K562 (cell line): ENCODE measurements at regions not wholly inside any gene's neighbourhood (a gene's known extent, or its start where the extent isn't known, plus 50 kb on each side); places are given as distances from the start of the nearest gene placed in this dataset.

Source experiments
- ATAC-seq: fragments of 200-7000 bp; cut with Tn5 transposase; 3 replicates; pipeline ENCODE4 v1.9.1; 2020; ENCODE audit warnings: moderate library complexity
- BruUV-seq: library from RNA; stranded (reverse); fragments of 400-500 nt; replicated peaks from 2 replicates; lab custom pipeline; 2021; lab: Mats Ljungman, UMichigan
- CTCF ChIA-PET: fragments of 300-600 bp; formaldehyde crosslinking; extraction: SDS; loops from one replicate; lab custom pipeline; 2021; ENCODE audit warnings: low intra/inter-chr PET ratio; lab: Yijun Ruan, JAX
- POLR2A ChIA-PET: fragments of 300-600, 350-650 bp; sonication (Branson Sonifier 250); formaldehyde crosslinking; extraction: SDS; loops from one replicate; lab custom pipeline; 2021; ENCODE audit warnings: antibody characterized with exemption, inconsistent platforms; lab: Yijun Ruan, JAX
- DNase-seq, 4 experiments: peaks; one replicate each; pipeline versions ENCODE4 v3.0.0 to v3.0.0-alpha.2; 2011 to 2018; ENCODE audit warnings: low spot score in 3 of 4, mixed read lengths in 3 of 4; ENCODE audit errors: extremely low read depth in 1 of 4
- FAIRE-seq: peaks from 2 replicates; lab custom pipeline; 2011; peaks lifted over from hg19 to GRCh38; lab: Jason Lieb, UNC
- H2AFZ ChIP-seq: 2 replicates; pipeline ENCODE4 v1.6.0; 2011; ENCODE audit warnings: low read depth, low read length, control low read depth, inconsistent platforms
- H3K27ac ChIP-seq: fragments of 200-600 bp; 3 replicates; pipeline ENCODE4 v1.8.0; 2011; ENCODE audit warnings: low read depth, mild to moderate bottlenecking, control low read depth, inconsistent platforms, low read length, moderate library complexity, mixed read lengths; ENCODE audit errors: extremely low read depth
- H3K27me3 ChIP-seq, 2 experiments: fragments of 300-600 bp in 1 of 2; 2 replicates in 1 of 2; 3 replicates in 1 of 2; pipeline versions ENCODE4 v1.6.0 to v1.8.0; 2011; ENCODE audit warnings: inconsistent platforms in 2 of 2, low read length in 2 of 2, mild to moderate bottlenecking in 1 of 2, mixed read lengths in 1 of 2, moderate library complexity in 1 of 2; ENCODE audit not compliant: control insufficient read depth in 2 of 2, insufficient read depth in 2 of 2
- H3K36me3 ChIP-seq: fragments of 300-600 bp; 3 replicates; pipeline ENCODE4 v1.8.0; 2011; ENCODE audit warnings: mild to moderate bottlenecking, low read length, inconsistent platforms; ENCODE audit not compliant: control insufficient read depth, insufficient read depth
- H3K4me1 ChIP-seq, 2 experiments: fragments of 200-600 bp in 1 of 2; replicated peaks in 1 of 2; 2 replicates in 1 of 2; 3 replicates in 1 of 2; pipeline versions ENCODE4 v1.5.1 to v1.8.0; 2011; ENCODE audit warnings: inconsistent platforms in 2 of 2, low read length in 2 of 2, mild to moderate bottlenecking in 1 of 2, mixed read lengths in 1 of 2, moderate library complexity in 1 of 2; ENCODE audit not compliant: control insufficient read depth in 2 of 2, insufficient read depth in 2 of 2
- H3K4me2 ChIP-seq: 2 replicates; pipeline ENCODE4 v1.6.1; 2011; ENCODE audit warnings: low read length, control low read depth, inconsistent platforms, mixed read lengths; ENCODE audit not compliant: insufficient read depth
- H3K4me3 ChIP-seq: fragments of 200-600 bp; sonication (generic), shearing (Covaris generic); 2 replicates; pipeline ENCODE4 v1.5.1; 2016; ENCODE audit warnings: control low read depth, inconsistent platforms
- H3K79me2 ChIP-seq: fragments of 200-600 bp; 3 replicates; pipeline ENCODE4 v1.8.0; 2011; ENCODE audit warnings: low read length, inconsistent platforms; ENCODE audit not compliant: control insufficient read depth, insufficient read depth
- H3K9ac ChIP-seq, 2 experiments: 2 replicates each; pipeline versions ENCODE4 v1.6.0 to v1.6.1; 2011; ENCODE audit warnings: low read depth in 2 of 2, low read length in 2 of 2, control low read depth in 1 of 2, inconsistent platforms in 1 of 2, mild to moderate bottlenecking in 1 of 2, mixed read lengths in 1 of 2; ENCODE audit not compliant: insufficient read depth in 1 of 2
- H3K9me1 ChIP-seq: one replicate; pipeline ENCODE4 v1.6.0; 2011; ENCODE audit warnings: inconsistent platforms, mild to moderate bottlenecking, low read length, moderate library complexity; ENCODE audit not compliant: control insufficient read depth, insufficient read depth
- H3K9me3 ChIP-seq: replicated peaks from 2 replicates; pipeline ENCODE4 v1.5.1; 2011; ENCODE audit warnings: low read depth, low read length, inconsistent platforms; ENCODE audit not compliant: control insufficient read depth, insufficient read depth
- H4K20me1 ChIP-seq: replicated peaks from 2 replicates; pipeline ENCODE4 v1.6.1; 2011; ENCODE audit warnings: low read length, inconsistent platforms, mixed read lengths; ENCODE audit not compliant: control insufficient read depth, insufficient read depth
- ARID2 ChIP-seq: fragments of 450-650 bp; IDR thresholded peaks from 2 replicates; pipeline ENCODE4 v1.6.1; 2017; ENCODE audit warnings: antibody characterized with exemption, mild to moderate bottlenecking
- BRD4 ChIP-seq: fragments of 200-600 bp; sonication (generic); IDR thresholded peaks from 2 replicates; pipeline ENCODE4 v1.6.1; 2017; ENCODE audit warnings: inconsistent platforms
- FOSL1 ChIP-seq: fragments of 200-800 bp; sonication (Bioruptor generic); conservative IDR thresholded peaks from 2 replicates; pipeline ENCODE4 v1.6.1; 2016; ENCODE audit warnings: missing genetic modification characterization, missing compliant biosample characterization
- GABPB2 ChIP-seq: fragments of 250-450 bp; sonication (Bioruptor Pico); conservative IDR thresholded peaks from 2 replicates; pipeline ENCODE4 v1.5.1; 2021; ENCODE audit warnings: mild to moderate bottlenecking
- ILK ChIP-seq: fragments of 450-650 bp; IDR thresholded peaks from 2 replicates; pipeline ENCODE4 v1.6.1; 2016; ENCODE audit warnings: missing genetic modification characterization, low read depth, mild to moderate bottlenecking, missing compliant biosample characterization, moderate library complexity, borderline replicate concordance
- JUND ChIP-seq, 2 experiments: IDR thresholded peaks; 2 replicates in 1 of 2; 3 replicates in 1 of 2; pipeline ENCODE4 v1.6.1; 2011; ENCODE audit warnings: borderline replicate concordance in 2 of 2, low read depth in 2 of 2, low read length in 2 of 2, improper control_type of control experiment in 1 of 2, missing biosample characterization in 1 of 2, missing genetic modification characterization in 1 of 2, missing genetic modification reagents in 1 of 2
- MAFF ChIP-seq: IDR thresholded peaks from 2 replicates; pipeline ENCODE4 v1.6.1; 2012; ENCODE audit warnings: low read length, improper control_type of control experiment
- MEIS2 ChIP-seq: fragments of 450-650 bp; IDR thresholded peaks from 2 replicates; pipeline ENCODE4 v1.6.1; 2014; ENCODE audit warnings: mild to moderate bottlenecking; ENCODE audit not compliant: partially characterized antibody
- PBX2 ChIP-seq, 2 experiments: IDR thresholded peaks in 1 of 2; conservative IDR thresholded peaks in 1 of 2; 2 replicates each; pipeline ENCODE4 v1.6.1; 2016; ENCODE audit warnings: low read depth in 2 of 2, mild to moderate bottlenecking in 1 of 2, missing compliant biosample characterization in 1 of 2, missing genetic modification characterization in 1 of 2, moderate library complexity in 1 of 2
- PHB2 ChIP-seq: fragments of 450-650 bp; IDR thresholded peaks from 2 replicates; pipeline ENCODE4 v1.6.1; 2017; ENCODE audit warnings: low read depth
- RCOR1 ChIP-seq, 2 experiments: IDR thresholded peaks; 2 replicates each; pipeline ENCODE4 v1.6.1; 2012; ENCODE audit warnings: low read depth in 2 of 2, low read length in 2 of 2, borderline replicate concordance in 1 of 2, improper control_type of control experiment in 1 of 2
- RFX1 ChIP-seq: fragments of 450-650 bp; IDR thresholded peaks from 2 replicates; pipeline ENCODE4 v1.6.1; 2016; ENCODE audit warnings: mild to moderate bottlenecking, moderate library complexity
- RUNX1 ChIP-seq: sonication (generic); IDR thresholded peaks from 2 replicates; pipeline ENCODE4 v1.6.1; 2016; ENCODE audit warnings: antibody characterized with exemption, low read depth
- SLC30A9 ChIP-seq: fragments of 250-450 bp; sonication (Bioruptor Pico); IDR thresholded peaks from 2 replicates; pipeline ENCODE4 v1.8.0; 2022; ENCODE audit warnings: mild to moderate bottlenecking, moderate library complexity
- SNIP1 ChIP-seq: fragments of 450-650 bp; IDR thresholded peaks from 2 replicates; pipeline ENCODE4 v1.7.1; 2017; ENCODE audit warnings: low read depth, mild to moderate bottlenecking
- SPI1 ChIP-seq: IDR thresholded peaks from 2 replicates; pipeline ENCODE4 v1.6.1; 2011; ENCODE audit warnings: low read depth, low read length, control low read depth, borderline replicate concordance
- TSHZ1 ChIP-seq: fragments of 250-450 bp; sonication (Bioruptor Pico); IDR thresholded peaks from 2 replicates; pipeline ENCODE4 v1.4.0; 2020; ENCODE audit warnings: mild to moderate bottlenecking, moderate library complexity
- ZNF764 ChIP-seq: fragments of 250-450 bp; sonication (Bioruptor Pico); IDR thresholded peaks from 2 replicates; pipeline ENCODE4 v1.4.0; 2020; ENCODE audit warnings: low read depth, mild to moderate bottlenecking, moderate library complexity
- WGBS: fragments of 100-300 bp; shearing (Covaris generic); methylation state at CpG from one replicate; pipeline ENCODE4 v1.1.6; 2016; ENCODE audit warnings: low coverage, mixed read lengths; ENCODE audit not compliant: insufficient coverage; ENCODE audit errors: missing lambda C conversion rate; 5-methylcytosine and 5-hydroxymethylcytosine counted together
- in situ Hi-C: fragments of 300-500 bp; cut with MboI; formaldehyde crosslinking; loops from 4 replicates; pipeline ENCODE4 v1.15.0; 2018; ENCODE audit warnings: inconsistent platforms, mixed read lengths
- intact Hi-C: fragments of 100-400 bp; cut with micrococcal nuclease; formaldehyde crosslinking; loops from 2 replicates; pipeline ENCODE4 v1.14.2; 2022

GRCh38 chr6:14589175-14589574 is 471.6 kb downstream of the CD83 start:
- no TSS peak for BruUV-seq
- Histone ChIP-seq H3K27ac (no peak overlapping the region), H3K27me3 (no peaks in the 10 kb centered on the region), H4K20me1 (no peaks in the 10 kb centered on the region), H3K9ac (no peak overlapping the region), H3K4me3 (no peak overlapping the region), H3K36me3 (no peaks in the 10 kb centered on the region), H3K4me1 (peaks cover 0 to 7% of the 10 kb centered on the region in 2 experiments; a peak in 1 of 5 replicates), H3K4me2 (peak overlapping the region; percentile 6; the same call in 1 of the 2 replicates), H3K9me3 (no peaks in the 10 kb centered on the region), H3K9me1 (no peaks in the 10 kb centered on the region), H3K79me2 (no peaks in the 10 kb centered on the region), H2AFZ (no peak overlapping the region)
- FAIRE-seq (no peak), DNase-seq (peak in 1 of 4 experiments; percentile 10), ATAC-seq (no peak)
- CTCF ChIA-PET, result no interaction called here
- intact Hi-C loops, result no loop called here
- in situ Hi-C loops, result no loop called here
- POLR2A ChIA-PET, result interaction anchor here (0.5 to 1.2 kb wide), 4 partner anchors 10 to 295 kb away, joined by 3 to 4 read pairs (median 3); no protein-coding TSS in a partner anchor
- WGBS, result 6% methylated on average over 6 of the region's 6 CpGs
- TF ChIP-seq SPI1, result no peak
- no peak for TF ChIP-seq RUNX1
- no peak for TF ChIP-seq FOSL1 (tag)
- TF ChIP-seq ZNF764 (CRISPR knock-in tag), result no peak
- no peak for TF ChIP-seq PBX2 (CRISPR knock-in tag; IDR thresholded peaks at IDR 0.05; ENCODE audit: low read depth)
- TF ChIP-seq PBX2 (tag; conservative IDR thresholded peaks at IDR 0.05; ENCODE audit: low read depth), result peak; percentile 73; the same call in 1 of the 2 replicates
- no peak for TF ChIP-seq SNIP1
- peak; percentile 69 for TF ChIP-seq MEIS2
- TF ChIP-seq SLC30A9 (CRISPR knock-in tag), result no peak
- TF ChIP-seq PHB2, result no peak
- TF ChIP-seq RCOR1 (IDR thresholded peaks at IDR 0.05; ENCODE audit: borderline replicate concordance in 1 of 2, low read depth in 2 of 2, low read length in 2 of 2), result peak in 1 of 2 experiments; percentile 42; a peak in 1 of 4 replicates
- no peak for TF ChIP-seq ARID2
- TF ChIP-seq BRD4, result no peak
- TF ChIP-seq RFX1, result no peak
- TF ChIP-seq ILK (tag), result no peak
- TF ChIP-seq JUND (IDR thresholded peaks at IDR 0.05; ENCODE audit: borderline replicate concordance, low read depth, low read length), result no peak
- peak; percentile 11; the same call in 1 of the 3 replicates for TF ChIP-seq JUND (tag; IDR thresholded peaks at IDR 0.05; ENCODE audit: borderline replicate concordance, low read depth, low read length)
- TF ChIP-seq GABPB2 (CRISPR knock-in tag), result no peak
- no peak for TF ChIP-seq TSHZ1 (CRISPR knock-in tag)
- no peak for TF ChIP-seq MAFF
